HEK293 (cell line): ENCODE measurements at regions not wholly inside any gene's neighbourhood (a gene's known extent, or its start where the extent isn't known, plus 50 kb on each side); places are given as distances from the start of the nearest gene placed in this dataset.

Experiments
- TSHZ1 ChIP-seq: fragments of 450-650 bp; formaldehyde crosslinking; IDR thresholded peaks from 2 replicates; pipeline ENCODE4 v1.5.1; 2016; ENCODE audit warnings: missing biosample characterization, missing genetic modification characterization, borderline replicate concordance
- YY1 ChIP-seq: fragments of 450-650 bp; formaldehyde crosslinking; IDR thresholded peaks from 2 replicates; pipeline ENCODE4 v1.5.1; 2018; ENCODE audit warnings: missing biosample characterization, missing genetic modification characterization
- ZBTB1 ChIP-seq: fragments of 450-650 bp; formaldehyde crosslinking; IDR thresholded peaks from 2 replicates; pipeline ENCODE4 v1.5.1; 2016; ENCODE audit warnings: missing biosample characterization, missing genetic modification characterization
- ZNF175 ChIP-seq: fragments of 450-650 bp; formaldehyde crosslinking; IDR thresholded peaks from 2 replicates; pipeline ENCODE4 v1.5.1; 2016; ENCODE audit warnings: missing biosample characterization, missing genetic modification characterization
- ZNF776 ChIP-seq: fragments of 450-650 bp; formaldehyde crosslinking; IDR thresholded peaks from 2 replicates; pipeline ENCODE4 v1.5.0; 2017; ENCODE audit warnings: missing biosample characterization, missing genetic modification characterization, borderline replicate concordance
- TF ChIP-seq, protein P1 (sequence below): sonication (generic); formaldehyde crosslinking; IDR thresholded peaks from 2 replicates; pipeline ENCODE4 v1.8.1; 2022; ENCODE audit warnings: mild to moderate bottlenecking, moderate library complexity, missing genetic modification reagents
- TF ChIP-seq, protein P2 (sequence below): fragments of 450-650 bp; formaldehyde crosslinking; IDR thresholded peaks from 2 replicates; pipeline ENCODE4 v1.5.1; 2016; ENCODE audit warnings: missing biosample characterization, missing genetic modification characterization
- TF ChIP-seq, protein P3 (sequence below): fragments of 450-650 bp; formaldehyde crosslinking; IDR thresholded peaks from 2 replicates; pipeline ENCODE4 v1.5.1; 2016; ENCODE audit warnings: missing biosample characterization, missing genetic modification characterization, low read depth
- TF ChIP-seq, protein P4 (sequence below): fragments of 450-650 bp; formaldehyde crosslinking; IDR thresholded peaks from 2 replicates; pipeline ENCODE4 v1.5.1; 2016; ENCODE audit warnings: missing biosample characterization, missing genetic modification characterization

- TF ChIP-seq, protein P1, sequence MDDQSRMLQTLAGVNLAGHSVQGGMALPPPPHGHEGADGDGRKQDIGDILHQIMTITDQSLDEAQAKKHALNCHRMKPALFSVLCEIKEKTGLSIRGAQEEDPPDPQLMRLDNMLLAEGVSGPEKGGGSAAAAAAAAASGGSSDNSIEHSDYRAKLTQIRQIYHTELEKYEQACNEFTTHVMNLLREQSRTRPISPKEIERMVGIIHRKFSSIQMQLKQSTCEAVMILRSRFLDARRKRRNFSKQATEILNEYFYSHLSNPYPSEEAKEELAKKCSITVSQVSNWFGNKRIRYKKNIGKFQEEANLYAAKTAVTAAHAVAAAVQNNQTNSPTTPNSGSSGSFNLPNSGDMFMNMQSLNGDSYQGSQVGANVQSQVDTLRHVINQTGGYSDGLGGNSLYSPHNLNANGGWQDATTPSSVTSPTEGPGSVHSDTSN (CRISPR knock-in tag) = no peak
- TF ChIP-seq, protein P2, sequence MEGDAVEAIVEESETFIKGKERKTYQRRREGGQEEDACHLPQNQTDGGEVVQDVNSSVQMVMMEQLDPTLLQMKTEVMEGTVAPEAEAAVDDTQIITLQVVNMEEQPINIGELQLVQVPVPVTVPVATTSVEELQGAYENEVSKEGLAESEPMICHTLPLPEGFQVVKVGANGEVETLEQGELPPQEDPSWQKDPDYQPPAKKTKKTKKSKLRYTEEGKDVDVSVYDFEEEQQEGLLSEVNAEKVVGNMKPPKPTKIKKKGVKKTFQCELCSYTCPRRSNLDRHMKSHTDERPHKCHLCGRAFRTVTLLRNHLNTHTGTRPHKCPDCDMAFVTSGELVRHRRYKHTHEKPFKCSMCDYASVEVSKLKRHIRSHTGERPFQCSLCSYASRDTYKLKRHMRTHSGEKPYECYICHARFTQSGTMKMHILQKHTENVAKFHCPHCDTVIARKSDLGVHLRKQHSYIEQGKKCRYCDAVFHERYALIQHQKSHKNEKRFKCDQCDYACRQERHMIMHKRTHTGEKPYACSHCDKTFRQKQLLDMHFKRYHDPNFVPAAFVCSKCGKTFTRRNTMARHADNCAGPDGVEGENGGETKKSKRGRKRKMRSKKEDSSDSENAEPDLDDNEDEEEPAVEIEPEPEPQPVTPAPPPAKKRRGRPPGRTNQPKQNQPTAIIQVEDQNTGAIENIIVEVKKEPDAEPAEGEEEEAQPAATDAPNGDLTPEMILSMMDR (tag by site-specific recombination) = no peak
- TF ChIP-seq ZNF175 (tag by site-specific recombination) (no peak), TSHZ1 (tag by site-specific recombination) (no peak), ZBTB1 (tag by site-specific recombination) (no peak), YY1 (tag by site-specific recombination) (no peak), ZNF776 (tag by site-specific recombination) (no peak)
- TF ChIP-seq, protein P3, sequence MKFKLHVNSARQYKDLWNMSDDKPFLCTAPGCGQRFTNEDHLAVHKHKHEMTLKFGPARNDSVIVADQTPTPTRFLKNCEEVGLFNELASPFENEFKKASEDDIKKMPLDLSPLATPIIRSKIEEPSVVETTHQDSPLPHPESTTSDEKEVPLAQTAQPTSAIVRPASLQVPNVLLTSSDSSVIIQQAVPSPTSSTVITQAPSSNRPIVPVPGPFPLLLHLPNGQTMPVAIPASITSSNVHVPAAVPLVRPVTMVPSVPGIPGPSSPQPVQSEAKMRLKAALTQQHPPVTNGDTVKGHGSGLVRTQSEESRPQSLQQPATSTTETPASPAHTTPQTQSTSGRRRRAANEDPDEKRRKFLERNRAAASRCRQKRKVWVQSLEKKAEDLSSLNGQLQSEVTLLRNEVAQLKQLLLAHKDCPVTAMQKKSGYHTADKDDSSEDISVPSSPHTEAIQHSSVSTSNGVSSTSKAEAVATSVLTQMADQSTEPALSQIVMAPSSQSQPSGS (tag by site-specific recombination) = no peak
- TF ChIP-seq, protein P4, sequence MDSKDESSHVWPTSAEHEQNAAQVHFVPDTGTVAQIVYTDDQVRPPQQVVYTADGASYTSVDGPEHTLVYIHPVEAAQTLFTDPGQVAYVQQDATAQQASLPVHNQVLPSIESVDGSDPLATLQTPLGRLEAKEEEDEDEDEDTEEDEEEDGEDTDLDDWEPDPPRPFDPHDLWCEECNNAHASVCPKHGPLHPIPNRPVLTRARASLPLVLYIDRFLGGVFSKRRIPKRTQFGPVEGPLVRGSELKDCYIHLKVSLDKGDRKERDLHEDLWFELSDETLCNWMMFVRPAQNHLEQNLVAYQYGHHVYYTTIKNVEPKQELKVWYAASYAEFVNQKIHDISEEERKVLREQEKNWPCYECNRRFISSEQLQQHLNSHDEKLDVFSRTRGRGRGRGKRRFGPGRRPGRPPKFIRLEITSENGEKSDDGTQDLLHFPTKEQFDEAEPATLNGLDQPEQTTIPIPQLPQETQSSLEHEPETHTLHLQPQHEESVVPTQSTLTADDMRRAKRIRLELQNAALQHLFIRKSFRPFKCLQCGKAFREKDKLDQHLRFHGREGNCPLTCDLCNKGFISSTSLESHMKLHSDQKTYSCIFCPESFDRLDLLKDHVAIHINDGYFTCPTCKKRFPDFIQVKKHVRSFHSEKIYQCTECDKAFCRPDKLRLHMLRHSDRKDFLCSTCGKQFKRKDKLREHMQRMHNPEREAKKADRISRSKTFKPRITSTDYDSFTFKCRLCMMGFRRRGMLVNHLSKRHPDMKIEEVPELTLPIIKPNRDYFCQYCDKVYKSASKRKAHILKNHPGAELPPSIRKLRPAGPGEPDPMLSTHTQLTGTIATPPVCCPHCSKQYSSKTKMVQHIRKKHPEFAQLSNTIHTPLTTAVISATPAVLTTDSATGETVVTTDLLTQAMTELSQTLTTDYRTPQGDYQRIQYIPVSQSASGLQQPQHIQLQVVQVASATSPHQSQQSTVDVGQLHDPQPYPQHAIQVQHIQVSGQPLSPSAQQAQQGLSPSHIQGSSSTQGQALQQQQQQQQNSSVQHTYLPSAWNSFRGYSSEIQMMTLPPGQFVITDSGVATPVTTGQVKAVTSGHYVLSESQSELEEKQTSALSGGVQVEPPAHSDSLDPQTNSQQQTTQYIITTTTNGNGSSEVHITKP (tag by site-specific recombination) = no peak
Measured at GRCh38 chr20:40770564-40771307, 81.7 kb upstream of the MAFB start.
